HL-60 (cell line): ENCODE measurements at regions not wholly inside any gene's neighbourhood (a gene's known extent, or its start where the extent isn't known, plus 50 kb on each side); places are given as distances from the start of the nearest gene placed in this dataset.

Experiments used
- DNase-seq, 2 experiments: peaks; one replicate each; pipeline ENCODE4 v3.0.0-alpha.2; 2010 to 2020; ENCODE audit warnings: low read depth in 1 of 2, low spot score in 1 of 2
- H3K27ac ChIP-seq: fragments of 250-450 bp; sonication (Bioruptor Pico); replicated peaks from 2 replicates; pipeline ENCODE4 v1.5.1; 2020; ENCODE audit warnings: mild to moderate bottlenecking, moderate library complexity
- H3K27me3 ChIP-seq: fragments of 250-450 bp; sonication (Bioruptor Pico); 2 replicates; pipeline ENCODE4 v1.5.1; 2021; ENCODE audit warnings: mild to moderate bottlenecking, moderate library complexity; ENCODE audit not compliant: insufficient read depth, poor library complexity, severe bottlenecking
- H3K4me3 ChIP-seq: replicated peaks from 2 replicates; pipeline ENCODE4 v1.5.1; 2011; ENCODE audit warnings: mild to moderate bottlenecking, control low read depth, low read length; ENCODE audit not compliant: insufficient read depth
- CTCF ChIP-seq: IDR thresholded peaks from one replicate; pipeline ENCODE4 v1.5.1; 2011; ENCODE audit warnings: low read length, control low read depth, inconsistent platforms; ENCODE audit not compliant: insufficient read depth
- GABPA ChIP-seq: IDR thresholded peaks from 2 replicates; pipeline ENCODE4 v1.6.1; 2012; ENCODE audit warnings: low read depth
- POLR2AphosphoS5 ChIP-seq: IDR thresholded peaks from 2 replicates; pipeline ENCODE4 v1.6.1; 2012; ENCODE audit warnings: low read depth
- SPI1 ChIP-seq: IDR thresholded peaks from 2 replicates; pipeline ENCODE4 v1.6.1; 2012; ENCODE audit warnings: low read depth, mild to moderate bottlenecking, borderline replicate concordance
- TF ChIP-seq, protein P1 (sequence below): IDR thresholded peaks from 2 replicates; pipeline ENCODE4 v1.6.1; 2012; ENCODE audit warnings: low read depth; ENCODE audit not compliant: insufficient replicate concordance

GRCh38 chr5:2251751-2252150 is 369.0 kb upstream of the IRX4 start:
- no peak for DNase-seq
- H3K27me3 ChIP-seq = no peaks in the 10 kb centered on the region

DNA sequence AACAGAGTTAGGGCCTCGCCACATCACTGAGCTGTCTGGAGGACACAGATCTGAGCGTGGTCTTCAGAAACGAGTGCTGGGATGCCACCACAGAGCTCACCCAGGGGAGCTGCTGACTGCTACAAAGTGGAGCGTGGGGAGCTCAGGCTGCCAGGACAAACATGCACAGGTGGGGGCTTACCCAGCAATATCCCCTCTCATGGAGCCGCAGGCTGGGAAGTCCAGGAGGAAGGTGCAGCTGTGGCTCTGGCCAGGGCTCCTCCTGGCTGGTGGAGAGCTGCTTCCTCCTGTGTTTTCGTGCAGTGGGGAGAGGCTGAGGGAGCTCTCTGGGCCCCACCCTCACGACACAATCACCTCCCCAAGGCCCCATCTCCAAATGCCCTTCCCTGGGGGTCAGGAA is 368.6 kb upstream of the IRX4 start:
- Histone ChIP-seq H3K27me3 (no peaks in the 10 kb centered on the region), H3K27ac (no peak overlapping the region), H3K4me3 (no peak overlapping the region)
- DNase-seq = no peak
- TF ChIP-seq CTCF (no peak), GABPA (no peak), SPI1 (no peak), POLR2AphosphoS5 (no peak)
- TF ChIP-seq, protein P1, sequence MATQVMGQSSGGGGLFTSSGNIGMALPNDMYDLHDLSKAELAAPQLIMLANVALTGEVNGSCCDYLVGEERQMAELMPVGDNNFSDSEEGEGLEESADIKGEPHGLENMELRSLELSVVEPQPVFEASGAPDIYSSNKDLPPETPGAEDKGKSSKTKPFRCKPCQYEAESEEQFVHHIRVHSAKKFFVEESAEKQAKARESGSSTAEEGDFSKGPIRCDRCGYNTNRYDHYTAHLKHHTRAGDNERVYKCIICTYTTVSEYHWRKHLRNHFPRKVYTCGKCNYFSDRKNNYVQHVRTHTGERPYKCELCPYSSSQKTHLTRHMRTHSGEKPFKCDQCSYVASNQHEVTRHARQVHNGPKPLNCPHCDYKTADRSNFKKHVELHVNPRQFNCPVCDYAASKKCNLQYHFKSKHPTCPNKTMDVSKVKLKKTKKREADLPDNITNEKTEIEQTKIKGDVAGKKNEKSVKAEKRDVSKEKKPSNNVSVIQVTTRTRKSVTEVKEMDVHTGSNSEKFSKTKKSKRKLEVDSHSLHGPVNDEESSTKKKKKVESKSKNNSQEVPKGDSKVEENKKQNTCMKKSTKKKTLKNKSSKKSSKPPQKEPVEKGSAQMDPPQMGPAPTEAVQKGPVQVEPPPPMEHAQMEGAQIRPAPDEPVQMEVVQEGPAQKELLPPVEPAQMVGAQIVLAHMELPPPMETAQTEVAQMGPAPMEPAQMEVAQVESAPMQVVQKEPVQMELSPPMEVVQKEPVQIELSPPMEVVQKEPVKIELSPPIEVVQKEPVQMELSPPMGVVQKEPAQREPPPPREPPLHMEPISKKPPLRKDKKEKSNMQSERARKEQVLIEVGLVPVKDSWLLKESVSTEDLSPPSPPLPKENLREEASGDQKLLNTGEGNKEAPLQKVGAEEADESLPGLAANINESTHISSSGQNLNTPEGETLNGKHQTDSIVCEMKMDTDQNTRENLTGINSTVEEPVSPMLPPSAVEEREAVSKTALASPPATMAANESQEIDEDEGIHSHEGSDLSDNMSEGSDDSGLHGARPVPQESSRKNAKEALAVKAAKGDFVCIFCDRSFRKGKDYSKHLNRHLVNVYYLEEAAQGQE = no peak

More at GRCh38 chr5:2251751-2252150, 369.0 kb upstream of the IRX4 start:
- H3K4me3 ChIP-seq = no peak overlapping the region
- TF ChIP-seq GABPA (no peak), POLR2AphosphoS5 (no peak), CTCF (no peak), SPI1 (no peak)
- TF ChIP-seq, protein P1 = no peak
- no peak overlapping the region for H3K27ac ChIP-seq

DNA sequence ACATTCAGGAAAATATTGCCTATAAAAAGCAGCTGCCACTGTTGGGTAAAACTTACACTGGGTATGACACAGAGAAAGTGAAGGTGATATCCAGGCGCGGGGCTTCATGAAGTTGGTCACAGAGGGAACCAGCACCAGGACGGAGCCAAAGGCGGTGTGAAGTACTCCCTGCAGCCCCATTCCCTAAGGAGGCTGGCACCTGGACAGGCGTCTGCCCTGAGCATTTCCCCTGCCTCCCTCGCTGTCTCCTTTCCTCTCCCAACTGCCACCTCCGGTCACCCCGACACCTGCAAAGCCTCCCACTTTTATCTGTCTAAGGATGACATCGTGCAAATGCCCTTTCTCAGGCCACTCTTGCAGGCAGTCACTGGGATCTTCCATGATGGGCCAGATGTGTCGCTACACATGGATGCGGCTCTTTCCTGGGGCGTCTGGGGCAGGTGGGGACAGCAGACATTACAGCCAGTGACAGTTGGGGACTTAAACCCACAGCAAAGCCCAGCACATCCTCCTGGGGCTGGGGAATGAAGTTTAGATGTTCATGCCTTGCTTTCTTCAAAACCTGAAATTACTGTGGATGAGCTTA is 367.7 kb upstream of the IRX4 start:
- no peak for TF ChIP-seq CTCF
- no peak for TF ChIP-seq GABPA
- TF ChIP-seq, protein P1 = no peak
- TF ChIP-seq POLR2AphosphoS5 = no peak
- TF ChIP-seq SPI1 = no peak
- Histone ChIP-seq H3K4me3 (no peak overlapping the region), H3K27me3 (no peaks in the 10 kb centered on the region), H3K27ac (no peak overlapping the region)
- DNase-seq = no peak
